MM.1S (cell line): ENCODE measurements at regions not wholly inside any gene's neighbourhood (a gene's known extent, or its start where the extent isn't known, plus 50 kb on each side); places are given as distances from the start of the nearest gene placed in this dataset.

Experiments
- DNase-seq: peaks from one replicate; pipeline ENCODE4 v3.0.0-alpha.2; 2015
- H2AFZ ChIP-seq: fragments of 300-600 bp; sonication (generic); 2 replicates; pipeline ENCODE4 v1.6.0; 2016; ENCODE audit warnings: antibody characterized with exemption, low read length
- H3F3A ChIP-seq: fragments of 300-600 bp; sonication (generic); 2 replicates; pipeline ENCODE4 v1.6.1; 2016; ENCODE audit warnings: mild to moderate bottlenecking, antibody characterized with exemption, low read length, moderate library complexity, mixed read lengths; ENCODE audit not compliant: insufficient read depth
- H3K27ac ChIP-seq: fragments of 300-600 bp; sonication (generic); 2 replicates; pipeline ENCODE4 v1.5.1; 2016; ENCODE audit warnings: mild to moderate bottlenecking, low read length
- H3K27me3 ChIP-seq: fragments of 300-600 bp; sonication (generic); replicated peaks from 2 replicates; pipeline ENCODE4 v1.6.0; 2016; ENCODE audit warnings: low read length; ENCODE audit not compliant: insufficient read depth
- H3K36me3 ChIP-seq: fragments of 300-600 bp; sonication (generic); replicated peaks from 2 replicates; pipeline ENCODE4 v1.6.1; 2016; ENCODE audit warnings: mild to moderate bottlenecking, low read length, mixed read lengths; ENCODE audit not compliant: insufficient read depth
- H3K4me1 ChIP-seq: fragments of 300-600 bp; sonication (generic); 2 replicates; pipeline ENCODE4 v1.6.1; 2016; ENCODE audit warnings: low read length, mixed read lengths
- H3K4me2 ChIP-seq: fragments of 300-600 bp; sonication (generic); 2 replicates; pipeline ENCODE4 v1.6.0; 2016; ENCODE audit warnings: low read depth, low read length
- H3K4me3 ChIP-seq: fragments of 300-600 bp; sonication (generic); 2 replicates; pipeline ENCODE4 v1.5.1; 2016; ENCODE audit warnings: low read length, mixed read lengths
- H3K79me2 ChIP-seq: fragments of 300-600 bp; sonication (generic); 2 replicates; pipeline ENCODE4 v1.6.1; 2016; ENCODE audit warnings: mixed run types, low read length, mixed read lengths
- H3K9ac ChIP-seq: fragments of 300-600 bp; sonication (generic); 2 replicates; pipeline ENCODE4 v1.6.1; 2016; ENCODE audit warnings: low read length, mixed read lengths
- H3K9me2 ChIP-seq: fragments of 300-600 bp; sonication (generic); replicated peaks from 2 replicates; pipeline ENCODE4 v1.6.1; 2016; ENCODE audit warnings: mild to moderate bottlenecking, low read length, mixed read lengths; ENCODE audit not compliant: insufficient read depth
- H3K9me3 ChIP-seq: fragments of 300-600 bp; sonication (generic); replicated peaks from 2 replicates; pipeline ENCODE4 v1.6.1; 2016; ENCODE audit warnings: mild to moderate bottlenecking, low read length, mixed read lengths; ENCODE audit not compliant: insufficient read depth
- H4K20me1 ChIP-seq: fragments of 300-600 bp; sonication (generic); 2 replicates; pipeline ENCODE4 v1.6.1; 2016; ENCODE audit warnings: mild to moderate bottlenecking, low read length, moderate library complexity, mixed read lengths; ENCODE audit not compliant: insufficient read depth
- EZH2 ChIP-seq: fragments of 300-600 bp; sonication (generic); optimal IDR thresholded peaks from 2 replicates; pipeline ENCODE3; 2017; ENCODE audit warnings: low read depth, mild to moderate bottlenecking, antibody characterized with exemption, low read length, mixed read lengths
- EZH2phosphoT487 ChIP-seq: fragments of 300-600 bp; sonication (generic); IDR thresholded peaks from 2 replicates; pipeline ENCODE4 v1.6.1; 2018; ENCODE audit warnings: antibody characterized with exemption, low read length
- TF ChIP-seq, protein P1 (sequence below): fragments of 300-600 bp; sonication (generic); IDR thresholded peaks from 2 replicates; pipeline ENCODE4 v1.5.1; 2016; ENCODE audit warnings: antibody characterized with exemption, low read length, mixed read lengths

DNA sequence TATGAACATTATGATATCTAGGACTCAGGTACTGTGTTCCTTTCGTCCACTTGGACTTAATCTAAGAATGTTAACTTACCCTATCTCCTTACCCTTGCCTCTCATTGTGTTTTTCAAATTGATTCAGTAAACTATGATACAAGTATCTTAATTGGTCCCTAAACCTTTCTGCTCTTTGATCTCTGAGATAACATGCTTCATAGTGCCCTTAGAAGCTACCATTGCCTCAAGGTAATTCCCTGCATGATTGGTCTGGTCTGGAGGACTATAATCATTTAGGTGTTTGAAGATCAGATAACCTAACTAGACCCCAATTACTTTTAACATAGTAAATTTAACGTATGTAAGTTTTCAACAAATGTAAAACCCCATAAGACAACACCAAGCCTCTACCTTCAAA, 169.9 kb upstream of the NBEA start:
- Histone ChIP-seq H3K27ac (no peak overlapping the region), H3K79me2 (no peaks in the 10 kb centered on the region), H3K4me2 (no peak overlapping the region), H3K36me3 (no peaks in the 10 kb centered on the region), H2AFZ (no peak overlapping the region), H3K4me3 (no peak overlapping the region), H3K9me2 (no peaks in the 10 kb centered on the region), H3K9me3 (no peaks in the 10 kb centered on the region), H3K4me1 (peaks cover 11% of the 10 kb centered on the region), H4K20me1 (no peaks in the 10 kb centered on the region), H3K9ac (no peak overlapping the region), H3K27me3 (no peaks in the 10 kb centered on the region), H3F3A (no peaks in the 10 kb centered on the region)
- TF ChIP-seq EZH2 (no peak), EZH2phosphoT487 (no peak)
- TF ChIP-seq, protein P1, sequence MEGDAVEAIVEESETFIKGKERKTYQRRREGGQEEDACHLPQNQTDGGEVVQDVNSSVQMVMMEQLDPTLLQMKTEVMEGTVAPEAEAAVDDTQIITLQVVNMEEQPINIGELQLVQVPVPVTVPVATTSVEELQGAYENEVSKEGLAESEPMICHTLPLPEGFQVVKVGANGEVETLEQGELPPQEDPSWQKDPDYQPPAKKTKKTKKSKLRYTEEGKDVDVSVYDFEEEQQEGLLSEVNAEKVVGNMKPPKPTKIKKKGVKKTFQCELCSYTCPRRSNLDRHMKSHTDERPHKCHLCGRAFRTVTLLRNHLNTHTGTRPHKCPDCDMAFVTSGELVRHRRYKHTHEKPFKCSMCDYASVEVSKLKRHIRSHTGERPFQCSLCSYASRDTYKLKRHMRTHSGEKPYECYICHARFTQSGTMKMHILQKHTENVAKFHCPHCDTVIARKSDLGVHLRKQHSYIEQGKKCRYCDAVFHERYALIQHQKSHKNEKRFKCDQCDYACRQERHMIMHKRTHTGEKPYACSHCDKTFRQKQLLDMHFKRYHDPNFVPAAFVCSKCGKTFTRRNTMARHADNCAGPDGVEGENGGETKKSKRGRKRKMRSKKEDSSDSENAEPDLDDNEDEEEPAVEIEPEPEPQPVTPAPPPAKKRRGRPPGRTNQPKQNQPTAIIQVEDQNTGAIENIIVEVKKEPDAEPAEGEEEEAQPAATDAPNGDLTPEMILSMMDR = no peak
- DNase-seq = no peak

GRCh38 chr13:34772881-34773280, 169.2 kb upstream of the NBEA start:
- Histone ChIP-seq H3K79me2 (no peaks in the 10 kb centered on the region), H3K9ac (no peak overlapping the region), H3K27me3 (no peaks in the 10 kb centered on the region), H3K4me2 (no peak overlapping the region), H3F3A (no peaks in the 10 kb centered on the region), H2AFZ (no peak overlapping the region), H3K27ac (no peak overlapping the region), H3K4me3 (no peak overlapping the region), H3K9me3 (no peaks in the 10 kb centered on the region), H4K20me1 (no peaks in the 10 kb centered on the region), H3K4me1 (peaks cover 9% of the 10 kb centered on the region), H3K9me2 (no peaks in the 10 kb centered on the region), H3K36me3 (no peaks in the 10 kb centered on the region)
- DNase-seq = no peak
- TF ChIP-seq, protein P1 = no peak
- TF ChIP-seq EZH2 = no peak
- no peak for TF ChIP-seq EZH2phosphoT487

GRCh38 chr13:34776390-34776981, 165.6 kb upstream of the NBEA start:
- Histone ChIP-seq H3K36me3 (no peaks in the 10 kb centered on the region), H3K4me3 (no peak overlapping the region), H3K4me1 (no peaks in the 10 kb centered on the region), H4K20me1 (no peaks in the 10 kb centered on the region), H3K4me2 (no peak overlapping the region), H3F3A (no peaks in the 10 kb centered on the region), H2AFZ (no peak overlapping the region), H3K27ac (no peak overlapping the region), H3K9me3 (no peaks in the 10 kb centered on the region), H3K79me2 (no peaks in the 10 kb centered on the region), H3K9me2 (no peaks in the 10 kb centered on the region), H3K27me3 (no peaks in the 10 kb centered on the region), H3K9ac (no peak overlapping the region)
- TF ChIP-seq EZH2 = no peak
- TF ChIP-seq, protein P1 = no peak
- TF ChIP-seq EZH2phosphoT487 = no peak
- no peak for DNase-seq
